ENCODE measurements at regions not wholly inside any gene's neighbourhood (a gene's known extent, or its start where the extent isn't known, plus 50 kb on each side); places are given as distances from the start of the nearest gene placed in this dataset.

DNA sequence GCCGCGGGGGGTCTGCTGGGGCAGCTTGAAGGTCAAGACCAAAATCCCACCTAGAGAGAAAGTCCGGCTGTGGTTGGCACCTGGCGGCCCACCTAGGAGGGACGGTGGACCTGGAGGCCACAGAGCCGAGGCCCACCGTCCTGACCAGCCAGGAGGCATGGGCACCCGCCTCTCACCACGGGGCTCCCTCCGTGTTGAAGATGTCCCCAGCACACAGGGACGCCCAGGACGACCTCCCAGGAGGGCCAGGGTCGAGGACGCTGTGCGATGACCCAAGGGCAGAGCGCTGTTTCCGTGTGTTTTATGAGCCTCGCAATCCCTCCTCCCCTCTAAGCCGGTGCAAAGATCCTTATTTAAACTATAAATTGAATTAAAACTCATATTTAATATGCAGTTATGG is 131.2 kb downstream of the C16orf95 start:
- Histone ChIP-seq H3K36me3 (ENCODE audit: insufficient read depth, low read depth, low read length) (no peaks in the 10 kb centered on the region), H3K4me1 (ENCODE audit: insufficient read depth, low read length) (no peaks in the 10 kb centered on the region), H3K27me3 (ENCODE audit: insufficient read depth, low read length) (no peaks in the 10 kb centered on the region), H3K9me3 (ENCODE audit: insufficient read depth, low read depth, low read length) (peaks cover 10% of the 10 kb centered on the region; the same call in 1 of the 2 replicates), H3K4me3 (ENCODE audit: low read length) (no peak overlapping the region), H3K27ac (ENCODE audit: low read length) (no peak overlapping the region), H3K9ac (ENCODE audit: low read depth, low read length) (no peak overlapping the region)

DNA sequence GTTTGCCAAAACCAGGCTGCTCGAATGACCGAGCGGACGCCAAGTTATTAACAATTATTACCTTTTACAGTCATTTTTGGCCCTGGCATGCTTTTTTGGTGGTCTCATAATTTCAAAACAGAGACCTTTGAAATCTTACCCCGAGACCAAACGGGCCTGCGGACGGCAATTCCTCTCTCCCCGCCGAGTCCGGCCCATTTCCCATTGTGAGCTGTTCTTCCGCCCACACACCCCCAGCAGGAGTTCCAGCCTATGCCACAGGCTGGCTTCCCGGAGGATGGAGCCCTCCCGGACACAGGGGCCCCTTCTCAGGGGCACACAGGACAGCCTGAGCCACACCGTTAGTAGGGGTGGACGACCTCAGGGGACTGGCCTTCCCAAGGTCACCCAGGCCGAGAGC is 130.7 kb downstream of the C16orf95 start:
- H3K9me3 ChIP-seq (ENCODE audit: insufficient read depth, low read depth, low read length): peaks cover 10% of the 10 kb centered on the region; the same call in 1 of the 2 replicates
- H3K4me3 ChIP-seq (ENCODE audit: low read length): no peak overlapping the region
- H3K9ac ChIP-seq (ENCODE audit: low read depth, low read length): no peak overlapping the region
- no peaks in the 10 kb centered on the region for H3K36me3 ChIP-seq (ENCODE audit: insufficient read depth, low read depth, low read length)
- H3K4me1 ChIP-seq (ENCODE audit: insufficient read depth, low read length): no peaks in the 10 kb centered on the region
- no peaks in the 10 kb centered on the region for H3K27me3 ChIP-seq (ENCODE audit: insufficient read depth, low read length)
- H3K27ac ChIP-seq (ENCODE audit: low read length): no peak overlapping the region

DNA sequence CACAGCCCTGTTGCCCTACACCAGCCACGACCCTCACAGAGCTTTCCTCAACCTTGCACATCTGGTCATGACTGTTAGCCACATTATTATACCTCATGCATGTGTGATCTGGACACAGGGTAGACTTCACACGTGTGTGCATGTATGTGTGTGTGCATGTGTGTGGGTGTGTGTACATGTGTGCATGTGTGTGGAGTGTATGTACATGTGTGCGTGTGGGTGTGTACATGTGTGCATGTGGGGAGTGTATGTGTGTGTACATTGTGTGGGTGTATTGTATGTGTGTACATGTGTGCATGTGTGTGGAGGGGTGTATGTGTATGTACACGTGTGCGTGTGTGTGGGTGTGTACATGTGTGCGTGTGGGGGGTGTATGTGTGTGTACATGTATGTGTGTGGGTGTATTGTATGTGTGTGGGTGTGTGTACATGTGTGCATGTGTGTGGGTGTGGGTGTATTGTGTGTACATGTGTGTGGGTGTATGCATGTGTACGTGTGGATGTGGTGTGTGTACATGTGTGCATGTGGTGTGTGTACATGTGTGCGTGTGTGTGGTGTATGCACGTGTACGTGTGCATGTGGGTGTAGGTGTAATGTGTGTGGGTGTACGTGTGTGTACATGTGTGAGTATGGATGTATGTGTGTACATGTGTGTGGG is 130.2 kb downstream of the C16orf95 start:
- Histone ChIP-seq H3K36me3 (ENCODE audit: insufficient read depth, low read depth, low read length) (no peaks in the 10 kb centered on the region), H3K9me3 (ENCODE audit: insufficient read depth, low read depth, low read length) (peaks cover 10% of the 10 kb centered on the region; the same call in 1 of the 2 replicates), H3K4me1 (ENCODE audit: insufficient read depth, low read length) (no peaks in the 10 kb centered on the region), H3K27ac (ENCODE audit: low read length) (no peak overlapping the region), H3K9ac (ENCODE audit: low read depth, low read length) (no peak overlapping the region), H3K27me3 (ENCODE audit: insufficient read depth, low read length) (no peaks in the 10 kb centered on the region), H3K4me3 (ENCODE audit: low read length) (no peak overlapping the region)

DNA sequence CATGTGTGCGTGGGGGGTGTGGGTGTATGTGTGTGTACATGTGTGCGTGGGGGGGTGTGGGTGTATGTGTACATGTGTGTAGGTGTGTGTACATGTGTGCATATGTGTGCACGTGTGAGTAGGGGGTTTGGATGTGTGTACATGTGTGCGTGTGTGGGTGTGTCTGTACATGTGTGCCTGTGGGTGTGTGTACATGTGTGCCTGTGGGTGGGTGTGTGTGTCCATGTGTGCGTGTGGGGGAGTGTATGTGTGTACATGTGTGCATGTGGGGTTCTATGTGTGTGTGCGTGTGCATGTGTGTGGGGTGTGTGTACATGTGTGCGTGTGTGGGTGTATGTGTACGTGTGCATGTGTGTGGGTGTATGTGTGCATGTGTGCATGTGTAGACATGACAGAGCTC is 129.1 kb downstream of the C16orf95 start:
- Histone ChIP-seq H3K4me1 (ENCODE audit: insufficient read depth, low read length) (no peaks in the 10 kb centered on the region), H3K36me3 (ENCODE audit: insufficient read depth, low read depth, low read length) (no peaks in the 10 kb centered on the region), H3K27me3 (ENCODE audit: insufficient read depth, low read length) (no peaks in the 10 kb centered on the region), H3K4me3 (ENCODE audit: low read length) (no peak overlapping the region), H3K27ac (ENCODE audit: low read length) (no peak overlapping the region), H3K9ac (ENCODE audit: low read depth, low read length) (no peak overlapping the region), H3K9me3 (ENCODE audit: insufficient read depth, low read depth, low read length) (peaks cover 10% of the 10 kb centered on the region; the same call in 1 of the 2 replicates)

DNA sequence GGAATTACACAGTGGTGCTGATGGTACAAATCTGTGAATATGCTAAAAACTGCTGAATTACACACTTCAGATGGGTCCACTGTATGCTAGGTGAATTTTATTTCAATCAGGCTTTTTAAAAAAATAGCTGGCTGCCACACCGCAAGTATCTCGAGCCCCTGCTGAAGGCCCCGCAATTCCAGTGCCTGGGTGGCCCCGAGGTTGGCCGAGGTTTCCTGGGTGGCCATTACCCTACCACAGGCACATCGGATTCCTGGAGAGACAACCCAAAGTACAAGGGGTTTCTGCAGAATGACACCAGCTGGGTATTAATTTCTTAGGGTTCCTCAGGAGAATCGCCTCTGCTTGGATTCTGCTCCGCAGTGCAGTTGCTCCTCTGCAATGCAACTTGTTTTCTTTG is 127.8 kb downstream of the C16orf95 start:
- no peak overlapping the region for H3K9ac ChIP-seq (ENCODE audit: low read depth, low read length)
- no peak overlapping the region for H3K27ac ChIP-seq (ENCODE audit: low read length)
- H3K36me3 ChIP-seq (ENCODE audit: insufficient read depth, low read depth, low read length): no peaks in the 10 kb centered on the region
- no peak overlapping the region for H3K4me3 ChIP-seq (ENCODE audit: low read length)
- H3K4me1 ChIP-seq (ENCODE audit: insufficient read depth, low read length): no peaks in the 10 kb centered on the region
- peaks cover 10% of the 10 kb centered on the region; the same call in 1 of the 2 replicates for H3K9me3 ChIP-seq (ENCODE audit: insufficient read depth, low read depth, low read length)
- H3K27me3 ChIP-seq (ENCODE audit: insufficient read depth, low read length): no peaks in the 10 kb centered on the region

DNA sequence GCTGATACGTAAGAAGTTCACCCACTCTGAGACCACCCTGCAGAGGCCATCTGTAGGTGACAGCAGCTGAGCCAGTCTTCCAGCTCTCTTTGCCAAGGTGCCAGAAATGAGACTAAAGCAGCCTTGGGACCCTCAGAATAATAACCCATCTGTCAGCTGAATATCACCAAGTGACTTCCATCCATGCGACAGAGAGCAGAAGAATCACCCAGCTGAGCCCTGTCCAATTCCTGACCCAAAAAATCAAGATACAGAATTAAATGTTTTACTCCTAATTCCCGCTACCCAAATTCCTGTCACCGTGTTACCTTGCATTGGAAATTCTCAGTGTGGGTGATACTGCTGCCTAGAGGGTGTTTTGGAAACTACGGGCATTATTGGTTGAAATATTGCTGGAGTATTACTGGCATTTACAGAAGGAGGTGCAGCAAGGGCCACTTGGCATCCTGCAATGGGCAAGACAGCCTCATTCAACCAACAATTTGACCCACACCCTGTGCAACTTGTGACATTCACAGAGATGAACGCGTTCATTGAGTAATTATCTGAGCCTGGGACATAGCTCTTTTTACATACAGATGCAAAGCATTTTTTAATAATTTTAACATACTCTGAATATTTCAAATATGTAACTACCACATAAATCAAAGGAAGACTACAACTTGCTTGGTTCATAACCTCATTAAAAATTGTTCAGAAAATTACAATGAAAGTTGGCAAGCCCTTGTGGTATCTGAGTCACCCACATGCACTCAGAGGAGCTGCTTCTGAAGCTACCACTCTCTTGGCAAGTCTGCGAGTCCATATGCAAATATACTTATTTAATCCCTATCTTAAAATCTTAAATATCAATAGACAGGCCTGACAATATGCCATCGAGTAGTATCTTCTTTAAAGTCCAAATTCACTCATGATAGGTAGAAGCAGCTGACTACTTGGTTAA is 126.6 kb downstream of the C16orf95 start:
- H3K9ac ChIP-seq (ENCODE audit: low read depth, low read length): no peak overlapping the region
- peaks cover 10% of the 10 kb centered on the region; the same call in 1 of the 2 replicates for H3K9me3 ChIP-seq (ENCODE audit: insufficient read depth, low read depth, low read length)
- no peaks in the 10 kb centered on the region for H3K36me3 ChIP-seq (ENCODE audit: insufficient read depth, low read depth, low read length)
- H3K4me3 ChIP-seq (ENCODE audit: low read length): no peak overlapping the region
- H3K4me1 ChIP-seq (ENCODE audit: insufficient read depth, low read length): no peaks in the 10 kb centered on the region
- no peaks in the 10 kb centered on the region for H3K27me3 ChIP-seq (ENCODE audit: insufficient read depth, low read length)
- no peak overlapping the region for H3K27ac ChIP-seq (ENCODE audit: low read length)

DNA sequence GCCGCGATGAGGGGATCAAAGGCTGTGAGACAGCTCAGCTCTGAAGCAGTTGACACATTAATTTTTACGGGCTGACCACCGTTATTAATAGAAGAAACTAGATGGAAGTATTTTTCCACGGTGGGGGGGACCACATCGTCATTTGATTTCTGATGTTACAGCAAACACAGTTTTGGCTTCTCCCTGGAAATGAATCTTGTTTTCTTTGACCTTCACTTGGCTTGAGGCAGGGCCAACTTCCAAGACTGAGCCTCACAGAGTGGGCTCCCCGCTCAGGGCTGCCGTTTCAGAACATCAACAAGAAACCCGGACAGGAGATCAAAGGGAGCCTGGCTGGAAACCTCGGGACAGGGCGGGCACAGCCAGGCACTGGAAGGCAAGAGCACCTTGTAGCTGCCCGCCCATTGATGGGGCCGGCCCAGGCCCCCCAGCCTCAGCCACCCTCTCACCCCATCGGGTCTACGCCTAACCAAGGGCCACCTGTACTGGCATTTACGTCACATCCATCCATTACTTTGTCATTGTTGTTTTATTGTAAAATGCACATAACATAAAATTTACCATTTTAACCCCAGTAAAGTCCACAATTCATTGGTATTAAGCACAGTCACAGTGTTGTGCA is 124.6 kb downstream of the C16orf95 start:
- Histone ChIP-seq H3K27me3 (ENCODE audit: insufficient read depth, low read length) (no peaks in the 10 kb centered on the region; the same call in 1 of the 2 replicates), H3K4me3 (ENCODE audit: low read length) (no peak overlapping the region), H3K27ac (ENCODE audit: low read length) (no peak overlapping the region), H3K4me1 (ENCODE audit: insufficient read depth, low read length) (no peaks in the 10 kb centered on the region), H3K36me3 (ENCODE audit: insufficient read depth, low read depth, low read length) (no peaks in the 10 kb centered on the region), H3K9me3 (ENCODE audit: insufficient read depth, low read depth, low read length) (peaks cover 5% of the 10 kb centered on the region; the same call in 1 of the 2 replicates), H3K9ac (ENCODE audit: low read depth, low read length) (no peak overlapping the region)

DNA sequence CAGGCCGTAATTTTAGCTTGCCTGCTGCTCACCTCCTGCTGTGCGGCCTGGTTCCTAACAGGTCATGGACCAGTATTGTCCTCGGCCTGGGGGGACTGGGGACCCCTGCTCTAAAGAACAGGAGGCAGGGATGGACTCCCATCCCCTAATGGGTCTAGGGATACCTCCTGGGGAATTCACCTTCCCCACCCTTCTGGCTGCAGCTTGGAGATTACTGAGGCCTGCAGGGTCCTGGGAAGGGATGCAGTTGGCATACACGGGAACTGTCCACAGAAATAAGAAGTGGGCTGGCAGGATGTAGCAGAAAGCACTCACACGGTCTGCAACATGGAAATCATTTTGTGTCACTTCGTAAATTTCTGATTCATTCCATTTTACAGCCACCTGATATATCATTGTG is 123.0 kb downstream of the C16orf95 start:
- Histone ChIP-seq H3K27me3 (ENCODE audit: insufficient read depth, low read length) (no peaks in the 10 kb centered on the region; the same call in 1 of the 2 replicates), H3K36me3 (ENCODE audit: insufficient read depth, low read depth, low read length) (no peaks in the 10 kb centered on the region), H3K27ac (ENCODE audit: low read length) (no peak overlapping the region), H3K4me1 (ENCODE audit: insufficient read depth, low read length) (peaks cover 6% of the 10 kb centered on the region; the same call in 1 of the 2 replicates), H3K9me3 (ENCODE audit: insufficient read depth, low read depth, low read length) (peaks cover 3% of the 10 kb centered on the region; the same call in 1 of the 2 replicates), H3K9ac (ENCODE audit: low read depth, low read length) (no peak overlapping the region), H3K4me3 (ENCODE audit: low read length) (no peak overlapping the region)

DNA sequence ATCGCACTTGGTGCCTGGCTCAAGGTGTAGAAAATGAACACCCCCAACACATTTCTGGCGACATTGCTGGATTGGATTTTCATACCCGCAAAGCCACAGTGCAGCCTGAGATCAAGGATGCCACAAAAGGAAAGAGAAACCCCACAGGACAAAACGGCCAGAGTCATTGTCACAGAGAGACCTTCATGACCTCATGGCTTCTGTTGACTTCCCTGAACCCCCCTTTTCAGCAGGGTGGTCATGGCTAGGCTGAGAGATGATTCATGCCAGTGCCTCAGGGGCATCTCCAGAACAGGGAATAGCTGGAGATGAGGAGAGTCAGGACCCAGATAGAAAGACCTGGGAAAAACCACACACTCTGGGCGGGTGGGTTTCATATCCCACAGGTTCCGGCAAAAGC is 122.0 kb downstream of the C16orf95 start:
- H3K4me1 ChIP-seq (ENCODE audit: insufficient read depth, low read length): peaks cover 6% of the 10 kb centered on the region; the same call in 1 of the 2 replicates

DNA sequence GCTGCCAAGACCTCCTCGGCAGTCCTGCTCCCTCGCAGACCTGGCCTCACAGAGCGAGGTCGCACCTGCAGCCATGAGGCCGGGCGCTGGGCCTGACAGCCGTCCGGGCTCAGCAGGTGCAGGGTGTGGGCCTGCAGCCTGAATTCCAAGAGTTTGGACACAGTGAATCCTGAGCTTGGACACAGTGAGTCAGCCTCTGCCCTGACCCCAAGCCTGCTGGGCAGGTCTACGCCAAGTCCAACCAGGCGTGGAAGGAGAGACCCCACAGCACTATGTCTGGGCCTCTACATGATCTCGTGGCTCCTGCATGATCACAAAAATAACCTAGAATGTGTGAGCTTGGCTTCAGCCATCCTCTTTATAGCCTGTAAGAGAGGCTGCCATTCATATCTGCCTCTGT is 121.0 kb downstream of the C16orf95 start:
- Histone ChIP-seq H3K9ac (ENCODE audit: low read depth, low read length) (no peak overlapping the region), H3K4me3 (ENCODE audit: low read length) (no peak overlapping the region), H3K27ac (ENCODE audit: low read length) (no peak overlapping the region), H3K9me3 (ENCODE audit: insufficient read depth, low read depth, low read length) (no peaks in the 10 kb centered on the region), H3K27me3 (ENCODE audit: insufficient read depth, low read length) (no peaks in the 10 kb centered on the region; the same call in 1 of the 2 replicates), H3K36me3 (ENCODE audit: insufficient read depth, low read depth, low read length) (no peaks in the 10 kb centered on the region), H3K4me1 (ENCODE audit: insufficient read depth, low read length) (peaks cover 6% of the 10 kb centered on the region; the same call in 1 of the 2 replicates)

More for the DNA sequence above, 122.0 kb downstream of the C16orf95 start:
- H3K27ac ChIP-seq (ENCODE audit: low read length): no peak overlapping the region
- H3K4me3 ChIP-seq (ENCODE audit: low read length): no peak overlapping the region
- H3K9me3 ChIP-seq (ENCODE audit: insufficient read depth, low read depth, low read length): peaks cover 2% of the 10 kb centered on the region; the same call in 1 of the 2 replicates
- H3K27me3 ChIP-seq (ENCODE audit: insufficient read depth, low read length): no peaks in the 10 kb centered on the region; the same call in 1 of the 2 replicates
- H3K9ac ChIP-seq (ENCODE audit: low read depth, low read length): no peak overlapping the region
- no peaks in the 10 kb centered on the region for H3K36me3 ChIP-seq (ENCODE audit: insufficient read depth, low read depth, low read length)

DNA sequence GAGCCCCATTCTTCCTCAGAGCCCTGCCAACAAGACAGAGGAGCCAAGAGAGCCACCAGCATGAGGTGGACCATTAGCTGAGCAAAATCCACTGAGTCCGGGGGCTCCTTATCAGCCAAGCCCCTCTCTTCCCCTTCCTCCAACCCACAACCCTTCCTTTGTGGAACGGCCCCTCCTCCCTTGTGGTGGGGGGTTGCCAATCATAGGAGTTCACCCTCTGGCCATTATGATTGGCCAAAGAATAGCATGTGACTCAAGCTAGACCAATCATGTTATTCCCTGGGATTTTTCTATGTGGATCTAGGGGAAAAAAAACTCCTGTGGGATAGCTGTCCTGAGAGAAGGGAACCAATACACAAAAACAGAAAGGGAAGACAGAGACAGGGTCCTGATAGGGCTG is 120.5 kb downstream of the C16orf95 start:
- no peak overlapping the region for H3K9ac ChIP-seq (ENCODE audit: low read depth, low read length)
- no peaks in the 10 kb centered on the region for H3K36me3 ChIP-seq (ENCODE audit: insufficient read depth, low read depth, low read length)
- no peak overlapping the region for H3K27ac ChIP-seq (ENCODE audit: low read length)
- H3K27me3 ChIP-seq (ENCODE audit: insufficient read depth, low read length): no peaks in the 10 kb centered on the region; the same call in 1 of the 2 replicates
- peaks cover 6% of the 10 kb centered on the region; the same call in 1 of the 2 replicates for H3K4me1 ChIP-seq (ENCODE audit: insufficient read depth, low read length)
- H3K9me3 ChIP-seq (ENCODE audit: insufficient read depth, low read depth, low read length): no peaks in the 10 kb centered on the region
- H3K4me3 ChIP-seq (ENCODE audit: low read length): no peak overlapping the region
